A673 (cell line): ENCODE measurements at regions not wholly inside any gene's neighbourhood (a gene's known extent, or its start where the extent isn't known, plus 50 kb on each side); places are given as distances from the start of the nearest gene placed in this dataset.

ENCODE experiments used
- BruUV-seq: library from RNA; stranded (reverse); fragments of 400-500 nt; replicated peaks from 2 replicates; lab custom pipeline; 2021; lab: Mats Ljungman, UMichigan
- CTCF ChIA-PET: fragments of 300-600 bp; sonication (Branson Sonifier 250); formaldehyde crosslinking; loops from one replicate; lab custom pipeline; 2022; ENCODE audit warnings: antibody characterized with exemption; lab: Charles Lee
- POLR2A ChIA-PET: fragments of 300-600 bp; sonication (Branson Sonifier 250); formaldehyde crosslinking; loops from one replicate; lab custom pipeline; 2022; ENCODE audit warnings: antibody characterized with exemption; ENCODE audit not compliant: low non-redundant PET; lab: Charles Lee
- DNase-seq: peaks from one replicate; pipeline ENCODE4 v3.0.0-alpha.2; 2015; ENCODE audit warnings: low spot score
- H3K27ac ChIP-seq: fragments of 200-600 bp; sonication (generic); 2 replicates; pipeline ENCODE4 v1.5.1; 2016; ENCODE audit warnings: mixed run types, low read depth, mild to moderate bottlenecking, mixed read lengths, antibody characterized with exemption, low read length; ENCODE audit not compliant: poor library complexity, severe bottlenecking
- H3K27me3 ChIP-seq: fragments of 200-600 bp; sonication (generic); replicated peaks from 2 replicates; pipeline ENCODE4 v1.6.1; 2017; ENCODE audit warnings: mixed run types, low read depth, mild to moderate bottlenecking, mixed read lengths, antibody characterized with exemption, low read length; ENCODE audit not compliant: insufficient read depth, poor library complexity
- H3K36me3 ChIP-seq: fragments of 200-600 bp; sonication (generic); 2 replicates; pipeline ENCODE4 v1.6.1; 2016; ENCODE audit warnings: mixed run types, mild to moderate bottlenecking, mixed read lengths, antibody characterized with exemption, low read length; ENCODE audit not compliant: insufficient read depth, poor library complexity, severe bottlenecking
- H3K4me1 ChIP-seq: fragments of 200-600 bp; sonication (generic); 2 replicates; pipeline ENCODE4 v1.6.1; 2017; ENCODE audit warnings: mixed run types, mild to moderate bottlenecking, mixed read lengths, antibody characterized with exemption, low read length; ENCODE audit not compliant: insufficient read depth, poor library complexity, severe bottlenecking
- H3K4me3 ChIP-seq: fragments of 200-600 bp; sonication (generic); 2 replicates; pipeline ENCODE4 v1.5.1; 2016; ENCODE audit warnings: low read depth, mixed run types, mild to moderate bottlenecking, mixed read lengths, low read length; ENCODE audit not compliant: poor library complexity, severe bottlenecking
- H3K9me3 ChIP-seq: fragments of 200-600 bp; sonication (generic); 2 replicates; pipeline ENCODE4 v1.6.1; 2016; ENCODE audit warnings: mixed run types, low read depth, mild to moderate bottlenecking, mixed read lengths, antibody characterized with exemption, low read length; ENCODE audit not compliant: poor library complexity, severe bottlenecking
- CTCF ChIP-seq: fragments of 300-800, 200-600 bp; sonication (generic); conservative IDR thresholded peaks from 2 replicates; pipeline ENCODE4 v1.5.1; 2017; ENCODE audit warnings: low read depth, mild to moderate bottlenecking, antibody characterized with exemption, low read length, moderate library complexity, mixed read lengths
- EZH2 ChIP-seq: fragments of 200-600 bp; sonication (generic); IDR thresholded peaks from 2 replicates; pipeline ENCODE4 v1.6.1; 2017; ENCODE audit warnings: borderline replicate concordance, low read depth, mild to moderate bottlenecking, mixed read lengths, antibody characterized with exemption, low read length; ENCODE audit not compliant: poor library complexity, severe bottlenecking
- intact Hi-C: fragments of 100-400 bp; cut with micrococcal nuclease; formaldehyde crosslinking; loops from one replicate; pipeline ENCODE4 v1.10.0; 2022; ENCODE audit not compliant: unreplicated experiment

DNA sequence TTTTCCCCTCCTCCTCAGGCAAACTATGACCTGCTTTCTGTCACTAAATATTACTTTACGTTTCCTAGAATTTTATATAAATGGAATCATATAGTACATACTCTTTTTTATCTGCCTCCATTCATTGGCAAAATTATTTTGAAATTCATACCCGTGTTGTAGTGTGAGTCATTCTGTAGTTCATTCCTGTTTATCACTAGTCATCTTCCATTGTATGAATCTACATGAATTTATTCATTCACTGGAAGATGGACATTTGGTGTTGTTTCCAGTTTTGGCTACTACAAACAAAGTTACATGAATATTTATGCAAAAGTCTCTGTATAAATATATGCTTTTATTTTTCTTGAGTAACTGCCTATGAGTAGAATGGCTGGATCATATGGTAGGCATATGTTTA is 60.7 kb upstream of the OPCML start:
- Histone ChIP-seq H3K9me3 (peaks cover 32% of the 10 kb centered on the region), H3K4me3 (no peak overlapping the region), H3K27ac (no peak overlapping the region), H3K4me1 (no peaks in the 10 kb centered on the region), H3K27me3 (no peaks in the 10 kb centered on the region), H3K36me3 (no peaks in the 10 kb centered on the region)
- no TSS peak for BruUV-seq
- TF ChIP-seq CTCF (no peak), EZH2 (no peak)
- ChIA-PET CTCF (no interaction called here), POLR2A (no interaction called here)
- intact Hi-C loops, result no loop called here
- DNase-seq, result no peak

- DNase-seq, result no peak
- CTCF ChIA-PET, result no interaction called here
- POLR2A ChIA-PET, result no interaction called here
- intact Hi-C loops, result no loop called here
- no peaks in the 10 kb centered on the region for H3K4me1 ChIP-seq
- no peaks in the 10 kb centered on the region for H3K27me3 ChIP-seq
- H3K36me3 ChIP-seq, result no peaks in the 10 kb centered on the region
- TF ChIP-seq CTCF, result no peak
- TF ChIP-seq EZH2, result no peak
- peaks cover 31% of the 10 kb centered on the region for H3K9me3 ChIP-seq
- H3K27ac ChIP-seq, result no peak overlapping the region
- no TSS peak for BruUV-seq
- H3K4me3 ChIP-seq, result no peak overlapping the region
These were observed 54.7 kb upstream of the OPCML start for GRCh38 chr11:133586903-133587517.

- no peak for DNase-seq
- H3K9me3 ChIP-seq, result peaks cover 27% of the 10 kb centered on the region
- no peaks in the 10 kb centered on the region for H3K4me1 ChIP-seq
- ChIA-PET POLR2A (no interaction called here), CTCF (no interaction called here)
- no peak overlapping the region for H3K4me3 ChIP-seq
- BruUV-seq, result no TSS peak
- intact Hi-C loops, result no loop called here
- H3K27ac ChIP-seq, result no peak overlapping the region
- no peaks in the 10 kb centered on the region for H3K36me3 ChIP-seq
- no peaks in the 10 kb centered on the region for H3K27me3 ChIP-seq
- TF ChIP-seq CTCF, result no peak
- TF ChIP-seq EZH2, result no peak
These were observed 50.4 kb upstream of the OPCML start for GRCh38 chr11:133582750-133583149.
